Kidney (tissue), 13 donors: ENCODE measurements at regions not wholly inside any gene's neighbourhood (a gene's known extent, or its start where the extent isn't known, plus 50 kb on each side); places are given as distances from the start of the nearest gene placed in this dataset.

Experiments
- DNase-seq, 5 donors: peaks; one replicate each; pipeline ENCODE4 v3.0.0-alpha.2; 2013 to 2020
- FAIRE-seq: peaks from 2 replicates; lab custom pipeline; 2012; peaks lifted over from hg19 to GRCh38; lab: Jason Lieb, UNC
- H3K27ac ChIP-seq, 2 donors: one replicate each; pipeline ENCODE4 v1.7.0; 2013; ENCODE audit warnings: low read depth in 2 of 2, low read length in 2 of 2, inconsistent platforms in 1 of 2
- H3K27me3 ChIP-seq: one replicate; pipeline ENCODE4 v1.7.1; 2013; ENCODE audit warnings: low read length, inconsistent platforms; ENCODE audit not compliant: control insufficient read depth, insufficient read depth
- H3K36me3 ChIP-seq, 3 donors: one replicate each; pipeline versions ENCODE4 v1.7.0 to v1.7.1; 2013; ENCODE audit warnings: low read length in 3 of 3, control low read depth in 1 of 3, inconsistent platforms in 1 of 3; ENCODE audit not compliant: insufficient read depth in 3 of 3, control insufficient read depth in 2 of 3
- H3K4me1 ChIP-seq, 3 donors: one replicate each; pipeline versions ENCODE4 v1.7.0 to v1.7.1; 2013; ENCODE audit warnings: low read length in 3 of 3, inconsistent platforms in 1 of 3, low read depth in 1 of 3; ENCODE audit not compliant: control insufficient read depth in 2 of 3, insufficient read depth in 2 of 3
- H3K4me3 ChIP-seq, 3 donors: one replicate each; pipeline versions ENCODE4 v1.7.0 to v1.8.1; 2013; ENCODE audit warnings: low read length in 3 of 3, control low read depth in 1 of 3, inconsistent platforms in 1 of 3
- H3K9ac ChIP-seq, 3 donors: one replicate each; pipeline versions ENCODE4 v1.7.0 to v1.7.1; 2013; ENCODE audit warnings: low read length in 3 of 3, control low read depth in 1 of 3, inconsistent platforms in 1 of 3
- H3K9me3 ChIP-seq, 3 donors: one replicate each; pipeline versions ENCODE4 v1.7.0 to v1.7.1; 2013; ENCODE audit warnings: low read length in 3 of 3, control low read depth in 1 of 3, inconsistent platforms in 1 of 3; ENCODE audit not compliant: control insufficient read depth in 2 of 3, insufficient read depth in 1 of 3
- intact Hi-C: fragments of 100-400 bp; cut with DNase I; formaldehyde crosslinking; loops from one replicate; pipeline ENCODE4 v1.11.1; 2022
- TF ChIP-seq, protein P1 (sequence below): IDR thresholded peaks from 3 replicates; pipeline ENCODE4 v1.5.1; 2012; ENCODE audit warnings: mild to moderate bottlenecking, moderate library complexity, borderline replicate concordance; ENCODE audit not compliant: insufficient read depth; ENCODE audit errors: extremely low read depth
- donor health status: control.
- donor health status: control.
- donor health status: control.
- donor health status: control.
- donor health status: control.
- donor health status: DM: yes; HTN: yes; CAD: no.
- donor health status: Normal renal cell carcinoma (clear cell type).

DNA sequence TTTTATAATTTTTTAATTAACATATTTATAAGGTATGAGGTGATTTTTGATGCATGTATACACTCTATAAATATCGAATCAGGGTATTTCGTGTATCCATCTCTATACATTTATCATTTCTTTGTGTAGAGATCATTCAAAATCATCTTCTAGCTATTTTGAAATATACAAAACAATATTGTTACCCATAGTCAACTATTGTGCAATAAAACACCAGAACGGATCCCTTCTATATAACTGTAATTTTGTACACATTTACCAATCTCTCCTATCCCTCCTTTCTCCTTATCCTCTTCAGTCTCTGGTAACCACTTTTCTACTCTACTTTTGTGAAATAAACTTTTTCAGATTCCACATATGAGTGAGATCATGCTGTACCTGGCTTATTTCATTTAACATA, 1459.6 kb downstream of the MRPL39 start:
- intact Hi-C loops: no loop called here
- H3K4me3 ChIP-seq: no peak overlapping the region
- no peak for FAIRE-seq
- no peak for DNase-seq
- H3K9ac ChIP-seq: no peak overlapping the region
- TF ChIP-seq, protein P1, sequence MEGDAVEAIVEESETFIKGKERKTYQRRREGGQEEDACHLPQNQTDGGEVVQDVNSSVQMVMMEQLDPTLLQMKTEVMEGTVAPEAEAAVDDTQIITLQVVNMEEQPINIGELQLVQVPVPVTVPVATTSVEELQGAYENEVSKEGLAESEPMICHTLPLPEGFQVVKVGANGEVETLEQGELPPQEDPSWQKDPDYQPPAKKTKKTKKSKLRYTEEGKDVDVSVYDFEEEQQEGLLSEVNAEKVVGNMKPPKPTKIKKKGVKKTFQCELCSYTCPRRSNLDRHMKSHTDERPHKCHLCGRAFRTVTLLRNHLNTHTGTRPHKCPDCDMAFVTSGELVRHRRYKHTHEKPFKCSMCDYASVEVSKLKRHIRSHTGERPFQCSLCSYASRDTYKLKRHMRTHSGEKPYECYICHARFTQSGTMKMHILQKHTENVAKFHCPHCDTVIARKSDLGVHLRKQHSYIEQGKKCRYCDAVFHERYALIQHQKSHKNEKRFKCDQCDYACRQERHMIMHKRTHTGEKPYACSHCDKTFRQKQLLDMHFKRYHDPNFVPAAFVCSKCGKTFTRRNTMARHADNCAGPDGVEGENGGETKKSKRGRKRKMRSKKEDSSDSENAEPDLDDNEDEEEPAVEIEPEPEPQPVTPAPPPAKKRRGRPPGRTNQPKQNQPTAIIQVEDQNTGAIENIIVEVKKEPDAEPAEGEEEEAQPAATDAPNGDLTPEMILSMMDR: no peak
- H3K9me3 ChIP-seq: no peaks in the 10 kb centered on the region
- no peaks in the 10 kb centered on the region for H3K4me1 ChIP-seq
- H3K36me3 ChIP-seq: no peaks in the 10 kb centered on the region
- no peaks in the 10 kb centered on the region for H3K27me3 ChIP-seq
- H3K27ac ChIP-seq: no peak overlapping the region

DNA sequence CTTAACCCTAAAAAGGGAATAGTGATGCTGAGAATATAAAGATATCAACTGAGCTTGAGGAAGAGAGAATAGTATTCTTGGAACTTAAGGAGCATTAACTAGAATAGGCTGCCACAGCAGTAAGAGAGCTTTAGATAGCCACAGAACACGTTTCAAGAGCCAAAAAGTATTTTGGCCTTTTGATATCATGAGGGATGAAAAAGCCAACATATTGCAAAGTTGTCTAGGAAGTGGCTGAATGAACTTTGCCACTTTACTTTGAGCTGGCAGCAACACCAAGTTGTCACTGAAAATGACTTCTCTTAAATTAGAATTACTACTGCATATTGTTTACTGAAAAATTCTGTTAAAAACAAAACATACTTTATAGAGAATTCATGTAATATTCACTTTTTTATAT, 1476.2 kb downstream of the MRPL39 start:
- DNase-seq: no peak
- Histone ChIP-seq H3K4me1 (no peaks in the 10 kb centered on the region), H3K9ac (no peak overlapping the region), H3K36me3 (no peaks in the 10 kb centered on the region), H3K27me3 (no peaks in the 10 kb centered on the region), H3K4me3 (no peak overlapping the region), H3K27ac (no peak overlapping the region), H3K9me3 (no peaks in the 10 kb centered on the region)
- intact Hi-C loops: no loop called here
- FAIRE-seq: no peak
- TF ChIP-seq, protein P1: no peak

DNA sequence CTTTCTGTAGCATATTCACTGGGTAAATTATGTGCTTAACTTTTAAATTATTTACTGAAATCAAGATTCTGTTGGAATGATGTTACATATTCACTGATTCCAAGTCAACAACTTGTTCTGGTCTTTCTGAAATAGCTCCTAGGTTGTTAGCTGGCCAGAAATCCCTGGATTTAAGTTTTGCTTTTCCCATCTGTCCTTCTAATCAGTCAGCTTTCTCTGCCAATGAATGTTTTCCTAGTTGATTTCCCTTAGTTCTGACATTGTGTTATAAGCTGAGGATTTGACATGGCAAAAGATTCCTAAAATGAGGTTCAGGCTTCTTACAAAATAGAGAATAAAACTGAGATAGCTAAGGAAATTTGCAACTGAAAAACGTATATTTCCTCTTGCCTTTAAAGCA, 1479.6 kb downstream of the MRPL39 start:
- Histone ChIP-seq H3K9me3 (no peaks in the 10 kb centered on the region), H3K36me3 (no peaks in the 10 kb centered on the region), H3K4me1 (no peaks in the 10 kb centered on the region), H3K4me3 (no peak overlapping the region), H3K27ac (no peak overlapping the region), H3K27me3 (no peaks in the 10 kb centered on the region), H3K9ac (no peak overlapping the region)
- FAIRE-seq (no peak), DNase-seq (no peak)
- intact Hi-C loops: no loop called here
- TF ChIP-seq, protein P1: no peak

DNA sequence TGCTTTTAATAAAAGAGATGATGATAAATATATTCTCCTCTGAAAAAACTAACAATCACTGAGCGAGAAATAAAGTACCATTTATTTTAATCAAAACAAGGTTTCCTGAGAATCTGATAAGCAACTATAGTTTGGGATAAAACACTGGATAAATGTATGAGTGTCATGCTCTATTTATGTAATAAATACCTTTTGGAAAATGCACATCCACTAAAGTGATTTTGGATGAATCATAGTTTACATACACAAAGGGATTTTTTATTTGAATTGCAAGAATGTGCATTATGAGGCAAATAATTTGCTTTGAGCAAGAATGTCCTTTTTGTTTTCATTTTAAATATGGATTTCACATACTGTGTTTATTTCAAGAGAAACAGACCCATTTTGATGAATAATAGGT, 1483.5 kb downstream of the MRPL39 start:
- Histone ChIP-seq H3K9me3 (no peaks in the 10 kb centered on the region), H3K4me3 (no peak overlapping the region), H3K27ac (no peak overlapping the region), H3K27me3 (no peaks in the 10 kb centered on the region), H3K4me1 (no peaks in the 10 kb centered on the region), H3K36me3 (no peaks in the 10 kb centered on the region), H3K9ac (no peak overlapping the region)
- TF ChIP-seq, protein P1: no peak
- DNase-seq (no peak), FAIRE-seq (no peak)
- intact Hi-C loops: no loop called here
